HG03159 (cell line): ENCODE measurements at regions not wholly inside any gene's neighbourhood (a gene's known extent, or its start where the extent isn't known, plus 50 kb on each side); places are given as distances from the start of the nearest gene placed in this dataset.
A peak's percentile ranks its signal among the peaks of the same experiment; 100 is the strongest.
"Not testable (repeated sequence)": the region's sequence is repeated elsewhere in the genome, so short reads cannot be mapped to it uniquely, and the experiment has no call there.

Source experiments
- ATAC-seq: cut with Tn5 transposase; IDR thresholded peaks from one replicate; pipeline ENCODE4 v1.9.1; 2021; ENCODE audit warnings: mild to moderate bottlenecking, moderate library complexity; ENCODE audit not compliant: unreplicated experiment

DNA sequence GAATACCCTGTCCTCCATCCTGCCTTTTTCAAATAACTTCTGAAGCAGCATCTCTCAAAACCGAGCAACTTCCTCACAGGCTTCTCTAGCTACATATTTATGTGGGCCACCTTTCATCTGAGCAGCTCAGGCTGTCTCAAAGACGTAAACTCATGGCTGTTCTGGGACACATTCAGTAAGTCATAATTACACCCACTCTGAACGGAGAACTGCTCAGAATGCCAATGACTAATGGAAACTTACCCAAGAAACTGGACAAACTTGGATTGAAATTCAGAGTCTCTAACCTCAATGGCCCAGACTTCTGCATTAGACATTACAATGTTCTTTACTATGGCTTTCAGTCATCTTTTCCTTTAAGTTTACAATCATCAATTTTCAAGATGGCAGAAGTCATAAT, 145.2 kb downstream of the RAD51AP2 start:
- ATAC-seq, result no peak

DNA sequence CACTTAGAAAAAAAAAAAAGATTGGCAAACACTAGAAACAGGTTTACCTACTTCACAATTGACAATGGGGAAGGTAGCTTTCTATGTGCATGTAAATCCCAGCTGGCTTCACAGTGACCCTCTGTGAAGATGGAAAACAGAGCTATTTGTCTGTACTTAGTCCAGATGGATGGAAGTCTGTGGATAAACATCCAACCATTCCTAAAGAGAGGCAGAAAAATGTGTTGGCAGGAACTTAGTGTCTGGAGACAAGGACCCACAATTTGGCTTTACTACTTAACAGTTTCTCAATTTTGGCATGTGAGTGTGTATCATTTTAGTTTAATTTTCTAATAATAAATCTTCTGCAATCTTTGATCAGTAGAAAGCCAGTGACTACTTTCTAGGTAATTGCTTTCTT, 154.4 kb downstream of the RAD51AP2 start:
- no peak for ATAC-seq

- no peak for ATAC-seq
These were observed 155.3 kb downstream of the RAD51AP2 start for GRCh38 chr2:17362956-17363355.

- ATAC-seq, result peak; percentile 94
These were observed 162.5 kb downstream of the RAD51AP2 start for GRCh38 chr2:17355608-17356329.

DNA sequence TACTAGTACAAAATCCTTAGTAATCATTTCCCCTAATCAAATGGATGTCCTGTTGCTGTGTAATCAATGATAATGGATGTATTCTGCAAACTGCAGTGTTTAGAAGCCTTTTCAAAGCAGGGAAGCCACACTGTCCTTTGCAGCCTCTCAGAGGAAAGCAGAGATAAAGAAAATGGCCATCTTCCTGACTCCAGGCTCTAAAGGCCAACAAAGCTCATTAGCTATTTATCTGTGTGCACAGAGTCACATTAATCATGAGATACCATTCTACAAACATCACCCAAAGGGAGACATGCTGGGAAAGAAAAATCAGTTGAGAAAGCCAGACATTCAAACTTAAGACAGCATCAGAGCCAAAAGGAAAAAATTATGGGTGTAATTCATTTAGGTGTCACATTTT, 165.0 kb downstream of the RAD51AP2 start:
- no peak for ATAC-seq

- ATAC-seq, result not testable (repeated sequence)
These were observed 175.5 kb downstream of the RAD51AP2 start for GRCh38 chr2:17342692-17343091.

DNA sequence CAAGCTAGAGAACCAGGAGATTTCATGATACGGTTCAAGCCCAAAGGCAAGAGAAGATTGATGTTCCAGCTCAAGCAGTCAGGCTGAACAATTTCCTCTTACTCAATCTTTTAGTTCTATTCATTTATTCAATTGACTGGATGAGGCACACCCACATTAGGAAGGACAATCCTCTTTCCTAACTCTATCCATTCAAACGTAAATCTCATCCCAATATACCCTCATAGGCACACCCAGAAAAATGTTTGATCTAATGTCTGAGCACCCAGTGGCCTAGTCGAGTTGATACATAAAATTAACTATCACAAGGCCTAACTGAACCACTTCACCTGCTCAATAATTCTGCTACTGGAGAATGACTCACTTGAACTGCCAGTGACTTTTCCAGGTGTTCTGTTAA, 180.7 kb downstream of the RAD51AP2 start:
- no peak for ATAC-seq

GRCh38 chr2:17336458-17336857, 181.8 kb downstream of the RAD51AP2 start:
- no peak for ATAC-seq

- ATAC-seq, result no peak
These were observed 183.9 kb downstream of the RAD51AP2 start for GRCh38 chr2:17334300-17334699.

GRCh38 chr2:17331636-17332035, 186.6 kb downstream of the RAD51AP2 start:
- no peak for ATAC-seq

GRCh38 chr2:17328161-17328560, 190.1 kb downstream of the RAD51AP2 start:
- ATAC-seq, result no peak

DNA sequence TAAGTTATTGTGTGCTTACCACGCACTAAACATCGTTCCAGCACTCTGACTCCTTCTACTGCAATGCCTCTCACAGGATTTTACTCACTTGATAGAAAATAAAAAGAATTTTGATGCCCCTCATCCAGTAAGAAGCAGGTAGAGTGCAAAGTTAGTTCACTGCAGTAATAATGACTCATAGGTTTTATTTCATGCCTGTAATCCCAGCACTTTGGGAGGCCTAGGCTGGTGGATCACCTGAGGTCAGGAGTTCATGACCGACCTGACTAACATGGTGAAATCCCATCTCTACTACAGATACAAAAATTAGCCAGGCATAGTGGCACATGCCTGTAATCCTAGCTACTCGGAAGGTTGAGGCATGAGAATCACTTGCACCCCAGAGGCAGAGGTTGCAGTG, 190.6 kb downstream of the RAD51AP2 start:
- no peak for ATAC-seq

GRCh38 chr2:17326717-17327116, 191.5 kb downstream of the RAD51AP2 start:
- no peak for ATAC-seq

DNA sequence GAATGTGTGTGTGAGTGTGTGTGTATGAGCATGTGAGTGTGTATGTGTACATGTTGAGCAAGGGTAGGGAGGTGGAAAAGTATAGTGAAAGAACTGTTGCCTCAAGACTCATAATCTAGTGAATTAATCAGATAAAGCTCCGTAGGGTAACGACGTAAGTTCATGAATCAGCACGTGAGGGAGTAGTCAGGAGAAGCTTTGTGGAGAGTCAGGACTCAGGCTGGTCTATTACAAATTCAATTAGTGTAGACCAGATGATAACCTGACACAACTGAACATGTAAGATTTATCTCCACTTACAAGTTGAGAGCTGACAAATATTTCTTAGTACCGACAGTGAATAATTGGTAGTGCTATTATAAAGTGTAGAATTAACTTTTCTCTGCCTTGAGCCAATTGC, 194.5 kb downstream of the RAD51AP2 start:
- no peak for ATAC-seq

DNA sequence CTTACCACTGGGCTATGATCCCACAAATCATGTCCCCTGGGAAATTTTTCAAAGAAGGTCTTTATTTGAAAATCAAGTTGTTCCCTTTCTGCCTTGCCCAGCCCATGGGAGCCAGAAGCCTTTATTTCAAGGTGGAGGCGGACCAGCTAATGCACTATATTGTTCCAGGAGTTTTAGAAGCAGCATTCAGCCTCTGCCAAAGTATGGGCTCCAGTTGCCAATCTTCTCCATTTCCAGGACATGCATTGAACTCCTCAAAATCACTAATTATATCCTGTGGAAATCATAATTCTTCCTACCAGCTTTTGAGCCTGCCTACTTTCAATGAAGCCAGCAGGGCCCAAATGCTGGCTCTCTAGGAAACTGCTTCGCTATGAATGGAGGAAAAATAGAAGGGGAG, 195.8 kb downstream of the RAD51AP2 start:
- no peak for ATAC-seq

DNA sequence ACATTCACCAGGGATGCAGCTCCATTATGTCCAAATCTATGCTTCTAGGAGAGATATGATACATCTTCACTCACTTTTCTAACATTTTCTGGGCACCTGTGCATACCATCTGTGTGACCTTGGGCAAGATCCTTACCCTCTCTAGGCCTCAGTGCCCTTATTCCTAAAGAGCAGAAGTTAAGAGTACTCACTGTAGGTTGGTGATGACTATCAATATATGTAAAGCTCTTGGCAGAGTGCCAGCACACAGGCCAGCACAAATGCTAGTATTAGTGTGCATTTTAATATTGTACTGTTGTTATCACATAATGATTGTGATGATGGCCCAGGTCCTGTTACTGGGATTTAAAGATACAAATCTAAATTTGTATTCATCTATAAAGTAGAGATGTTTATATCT, 199.2 kb downstream of the RAD51AP2 start:
- no peak for ATAC-seq

DNA sequence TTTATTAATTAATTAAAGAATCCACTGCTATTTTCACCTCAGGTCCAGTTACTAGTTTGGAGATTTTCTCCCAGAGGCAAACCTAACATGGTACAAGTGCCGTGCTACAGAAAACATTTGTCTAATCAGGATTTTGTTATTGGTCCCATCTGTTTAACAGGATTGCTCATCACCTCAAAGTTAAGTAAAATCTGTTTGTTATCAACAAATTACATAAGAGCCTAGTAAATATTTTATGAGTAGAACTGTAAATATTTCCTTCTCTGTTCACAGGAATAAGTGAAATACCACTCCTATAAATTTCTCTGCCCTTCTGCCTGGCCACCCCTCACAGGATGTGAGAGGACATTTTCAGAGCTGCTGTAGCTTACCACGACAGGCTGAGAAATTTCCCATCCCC, 200.2 kb downstream of the RAD51AP2 start:
- no peak for ATAC-seq

DNA sequence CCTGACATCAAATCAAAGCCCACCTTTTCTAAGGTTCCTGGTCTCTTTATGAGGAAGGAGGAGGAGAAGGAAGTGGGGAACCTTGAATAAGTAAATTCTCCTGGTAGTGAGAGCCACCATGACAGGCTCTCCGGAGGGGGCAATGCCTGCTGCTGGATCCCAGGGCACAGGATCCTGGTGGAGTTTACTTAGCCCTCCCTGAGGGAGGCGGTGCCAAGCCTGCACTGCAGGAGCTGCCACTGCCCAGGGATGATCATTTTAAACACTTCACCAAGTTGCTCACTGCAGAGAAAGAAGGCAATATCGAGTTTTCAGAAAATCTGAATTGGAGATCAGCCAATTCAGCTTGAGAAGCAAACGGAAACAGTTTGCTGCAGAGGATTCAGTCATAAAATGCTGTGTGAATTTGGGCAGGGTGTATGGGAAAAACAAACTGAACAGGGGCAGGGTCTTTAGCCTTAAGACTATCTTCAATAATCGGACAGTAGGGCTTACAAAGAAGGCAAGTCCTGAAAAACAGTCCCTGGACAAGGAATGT, 200.7 kb downstream of the RAD51AP2 start:
- no peak for ATAC-seq

- no peak for ATAC-seq
These were observed 205.0 kb downstream of the RAD51AP2 start for GRCh38 chr2:17313261-17313660.

GRCh38 chr2:17311771-17312511, 206.3 kb downstream of the RAD51AP2 start:
- no peak for ATAC-seq

GRCh38 chr2:17311106-17311619, 207.1 kb downstream of the RAD51AP2 start:
- no peak for ATAC-seq

DNA sequence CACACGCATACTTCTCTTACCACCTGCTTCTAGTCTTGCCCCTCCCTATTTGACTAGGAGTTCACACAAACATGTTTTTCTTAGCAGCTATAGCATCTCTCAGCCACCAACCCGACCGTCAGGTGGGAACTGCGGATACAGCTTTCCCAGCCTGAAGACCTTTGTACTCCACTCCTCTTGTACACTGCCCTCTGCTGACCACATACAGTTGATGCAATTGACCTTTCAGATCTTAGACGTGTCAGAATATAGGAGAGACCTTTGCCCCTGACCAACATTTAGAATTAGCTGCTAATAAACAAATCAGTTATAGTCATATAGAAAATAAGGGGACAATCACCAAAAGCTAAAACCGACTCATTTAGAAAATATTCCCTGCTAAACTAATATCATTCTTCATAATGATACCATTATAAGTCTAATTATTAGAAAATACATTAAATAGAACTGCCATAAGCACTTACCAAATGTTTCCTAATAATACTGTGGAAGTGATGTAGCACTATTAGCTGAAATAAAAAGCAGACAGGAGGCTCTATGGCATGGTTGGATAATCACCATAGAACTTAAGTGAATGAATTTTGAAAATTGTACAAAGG, 208.4 kb downstream of the RAD51AP2 start:
- ATAC-seq, result peak; percentile 94
